A549 (cell line): ENCODE measurements at regions not wholly inside any gene's neighbourhood (a gene's known extent, or its start where the extent isn't known, plus 50 kb on each side); places are given as distances from the start of the nearest gene placed in this dataset.

Experiments used
- ATAC-seq, 2 experiments: fragments of 200-7000 bp in 1 of 2; fragments of >200 bp in 1 of 2; cut with Nextera tagmentation in 1 of 2; cut with Tn5 transposase in 1 of 2; 3 replicates each; pipeline versions ENCODE4 v1.8.0 to v1.9.1; 2018 to 2020; ENCODE audit warnings: mild to moderate bottlenecking in 1 of 2, moderate library complexity in 1 of 2
- CTCF ChIA-PET: fragments of 300-600 bp; sonication (Branson Sonifier 250); formaldehyde crosslinking; extraction: SDS; loops from one replicate; lab custom pipeline; 2021; ENCODE audit warnings: antibody characterized with exemption, inconsistent platforms; lab: Yijun Ruan, JAX
- POLR2A ChIA-PET: fragments of 350-600 bp; formaldehyde crosslinking; extraction: SDS; loops from one replicate; lab custom pipeline; 2021; ENCODE audit warnings: antibody characterized with exemption, inconsistent platforms; lab: Yijun Ruan, JAX
- DNase-seq, 2 experiments: peaks; one replicate each; pipeline versions ENCODE4 v3.0.0 to v3.0.0-alpha.2; 2011 to 2016; ENCODE audit warnings: low read depth in 1 of 2, low spot score in 1 of 2
- FAIRE-seq: peaks from 2 replicates; lab custom pipeline; 2011; peaks lifted over from hg19 to GRCh38; lab: Jason Lieb, UNC
- H3K27ac ChIP-seq, 2 experiments: fragments of >200 bp; sonication (Bioruptor Twin); formaldehyde crosslinking; 3 replicates each; pipeline ENCODE4 v1.5.1; 2016 to 2017
- H3K4me1 ChIP-seq: fragments of >200 bp; sonication (Bioruptor Twin); formaldehyde crosslinking; 3 replicates; pipeline ENCODE4 v1.6.1; 2016
- H3K4me2 ChIP-seq: fragments of >200 bp; sonication (Bioruptor Twin); formaldehyde crosslinking; 3 replicates; pipeline ENCODE4 v1.6.1; 2016
- H3K4me3 ChIP-seq: fragments of >200 bp; sonication (Bioruptor Twin); formaldehyde crosslinking; 3 replicates; pipeline ENCODE4 v1.5.1; 2016
- H3K9me3 ChIP-seq: fragments of >200 bp; sonication (Bioruptor Twin); formaldehyde crosslinking; 3 replicates; pipeline ENCODE4 v1.6.1; 2016
- FOSL2 ChIP-seq, 2 experiments: fragments of 450-650 bp in 1 of 2; fragments of >200 bp in 1 of 2; sonication (Bioruptor Twin) in 1 of 2; formaldehyde crosslinking; IDR thresholded peaks; 2 replicates each; pipeline versions ENCODE4 v1.5.0 to v1.6.1; 2016 to 2020; ENCODE audit warnings: mild to moderate bottlenecking in 1 of 2, moderate library complexity in 1 of 2
- HOXA7 ChIP-seq: fragments of 250-450 bp; sonication (Bioruptor Pico); IDR thresholded peaks from 2 replicates; pipeline ENCODE4 v1.5.0; 2020; ENCODE audit warnings: mild to moderate bottlenecking, moderate library complexity
- JUNB ChIP-seq: fragments of >200 bp; sonication (Bioruptor Twin); formaldehyde crosslinking; IDR thresholded peaks from 2 replicates; pipeline ENCODE4 v1.6.1; 2016
- MAZ ChIP-seq: fragments of 150-350 bp; IDR thresholded peaks from 2 replicates; pipeline ENCODE4 v1.6.1; 2014; ENCODE audit warnings: antibody characterized with exemption, low read depth, low read length, borderline replicate concordance
- NFE2L2 ChIP-seq: fragments of 150-350 bp; conservative IDR thresholded peaks from 2 replicates; pipeline ENCODE4 v1.6.1; 2014; ENCODE audit warnings: low read length
- NR3C1 ChIP-seq: fragments of >200 bp; sonication (Bioruptor Twin); formaldehyde crosslinking; IDR thresholded peaks from 3 replicates; pipeline ENCODE4 v1.6.1; 2017
- PHF8 ChIP-seq: fragments of 200-600 bp; sonication (generic); IDR thresholded peaks from 2 replicates; pipeline ENCODE4 v1.6.1; 2016; ENCODE audit warnings: low read depth, mild to moderate bottlenecking, antibody characterized with exemption, moderate library complexity, borderline replicate concordance
- RAD21 ChIP-seq, 2 experiments: fragments of >200 bp in 1 of 2; sonication (Bioruptor Twin) in 1 of 2; formaldehyde crosslinking in 1 of 2; IDR thresholded peaks in 1 of 2; conservative IDR thresholded peaks in 1 of 2; 2 replicates in 1 of 2; 3 replicates in 1 of 2; pipeline ENCODE4 v1.6.1; 2012 to 2018; ENCODE audit warnings: inconsistent platforms in 1 of 2
- RCOR1 ChIP-seq: fragments of 150-350 bp; IDR thresholded peaks from 2 replicates; pipeline ENCODE4 v1.6.1; 2014; ENCODE audit warnings: antibody characterized with exemption, low read length, low read depth
- RFX5 ChIP-seq: fragments of 450-650 bp; IDR thresholded peaks from 2 replicates; pipeline ENCODE4 v1.7.1; 2014; ENCODE audit warnings: antibody characterized with exemption, mild to moderate bottlenecking, moderate library complexity
- SMC3 ChIP-seq: fragments of >200 bp; sonication (Bioruptor Twin); formaldehyde crosslinking; IDR thresholded peaks from 3 replicates; pipeline ENCODE4 v1.6.1; 2018; ENCODE audit warnings: inconsistent platforms
- ZFP36 ChIP-seq: fragments of 450-650 bp; IDR thresholded peaks from 2 replicates; pipeline ENCODE4 v1.6.1; 2014; ENCODE audit warnings: borderline replicate concordance; ENCODE audit not compliant: partially characterized antibody
- ZNF302 ChIP-seq: fragments of 250-450 bp; sonication (Bioruptor Pico); IDR thresholded peaks from 2 replicates; pipeline ENCODE4 v1.9.0; 2021; ENCODE audit warnings: inconsistent platforms, mild to moderate bottlenecking, moderate library complexity
- WGBS: methylation state at CpG from one replicate; pipeline ENCODE4 v1.1.6; 2017; ENCODE audit errors: missing lambda C conversion rate; 5-methylcytosine and 5-hydroxymethylcytosine counted together
- TF ChIP-seq, protein P1 (sequence below): fragments of 250-450 bp; sonication (Bioruptor Pico); IDR thresholded peaks from 2 replicates; pipeline ENCODE4 v1.5.0; 2020; ENCODE audit warnings: low read depth, mild to moderate bottlenecking, moderate library complexity
- TF ChIP-seq, protein P2 (sequence below): fragments of 150-350 bp; IDR thresholded peaks from 2 replicates; pipeline ENCODE4 v1.6.1; 2014; ENCODE audit warnings: low read depth, mild to moderate bottlenecking, low read length
- TF ChIP-seq, protein P3 (sequence below): IDR thresholded peaks from 2 replicates; pipeline ENCODE4 v1.6.1; 2012
- TF ChIP-seq, protein P4 (sequence below): fragments of >200 bp; sonication (Bioruptor Twin); formaldehyde crosslinking; IDR thresholded peaks from 2 replicates; pipeline ENCODE4 v1.6.1; 2016
- TF ChIP-seq, protein P5 (sequence below): fragments of 450-650 bp; IDR thresholded peaks from 2 replicates; pipeline ENCODE4 v1.6.1; 2014; ENCODE audit warnings: antibody characterized with exemption
- TF ChIP-seq, protein P6 (sequence below): fragments of >200 bp; sonication (Bioruptor Twin); formaldehyde crosslinking; IDR thresholded peaks from 3 replicates; pipeline ENCODE4 v1.6.1; 2016
- TF ChIP-seq, protein P7 (sequence below): fragments of >200 bp; sonication (Bioruptor Twin); formaldehyde crosslinking; IDR thresholded peaks from 3 replicates; pipeline ENCODE4 v1.5.1; 2016

DNA sequence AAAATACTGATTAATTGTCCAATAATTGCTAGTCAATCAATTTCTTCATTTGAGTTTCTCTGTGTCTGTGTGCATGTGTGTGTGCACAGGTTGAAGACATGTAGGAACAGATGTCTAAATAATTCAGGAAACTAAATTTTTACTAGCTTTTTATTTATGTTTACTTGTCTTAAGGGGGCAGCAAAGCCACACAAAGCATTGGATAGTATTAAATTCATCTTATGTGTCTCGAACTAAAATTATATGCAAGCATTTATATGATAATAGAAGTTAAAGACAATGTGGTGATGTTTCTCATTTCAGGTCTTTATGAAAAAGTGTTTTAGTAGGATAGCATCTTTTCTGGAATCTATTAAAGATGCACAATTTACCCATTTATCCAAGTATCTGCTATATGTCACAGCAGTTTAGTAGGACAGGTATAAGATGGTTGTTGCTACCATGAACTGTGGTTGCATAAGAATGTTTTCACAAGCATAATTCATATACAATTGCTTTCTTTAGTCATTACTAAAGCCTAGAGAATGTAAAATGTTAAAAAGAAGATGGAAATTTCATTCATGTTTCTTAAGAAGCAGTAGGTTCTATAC is 784.6 kb upstream of the NUDT12 start:
- CTCF ChIA-PET: no interaction called here
- H3K4me1 ChIP-seq: no peaks in the 10 kb centered on the region
- FAIRE-seq: no peak

DNA sequence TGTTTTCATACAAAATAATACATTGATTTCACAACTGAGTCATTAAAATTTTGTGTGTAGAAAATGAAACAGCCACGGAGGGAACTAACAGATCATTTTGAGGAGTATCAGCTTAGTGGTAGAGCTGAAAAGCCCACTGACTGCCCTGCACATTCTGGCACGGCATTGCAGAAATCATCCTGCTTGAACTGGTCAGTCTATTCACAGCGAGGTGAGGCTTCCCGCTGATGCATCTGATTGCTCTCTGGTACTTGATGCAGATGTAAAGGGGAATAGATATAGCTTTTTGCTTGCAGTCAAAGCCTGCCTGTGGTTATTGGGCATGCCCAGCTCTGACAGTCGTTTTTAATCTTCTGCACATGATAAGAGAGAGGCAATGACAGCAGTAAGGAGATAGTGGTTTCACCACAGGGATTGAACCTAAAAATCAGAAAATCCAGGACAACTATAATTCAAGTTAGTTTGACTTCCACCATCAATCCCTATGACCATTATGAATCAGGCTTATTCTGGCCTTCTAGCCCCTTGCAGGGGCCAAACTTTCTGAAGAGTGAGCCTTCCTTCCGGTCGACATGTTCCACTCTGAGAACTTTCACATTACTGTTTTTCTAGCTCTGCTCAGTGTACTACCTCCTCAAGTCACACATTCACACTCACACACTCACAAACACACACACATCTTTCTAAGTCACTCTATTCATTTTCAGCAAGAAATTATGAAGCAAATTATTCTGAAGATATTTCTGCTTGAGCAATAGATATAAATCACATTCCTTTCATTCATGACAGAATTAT is 782.8 kb upstream of the NUDT12 start:
- POLR2A ChIA-PET: no interaction called here
- 38% methylated on average over 7 of the region's 7 CpGs for WGBS
- no peaks in the 10 kb centered on the region for H3K9me3 ChIP-seq
- FAIRE-seq: peak; percentile 18
- CTCF ChIA-PET: no interaction called here
- no peaks in the 10 kb centered on the region for H3K4me1 ChIP-seq
- no peak for DNase-seq
- ATAC-seq: peak in 1 of 2 experiments; percentile 57; a peak in 2 of 6 replicates
- no peak overlapping the region for H3K27ac ChIP-seq
- no peak overlapping the region for H3K4me3 ChIP-seq
- TF ChIP-seq NFE2L2: no peak
- TF ChIP-seq, protein P1, sequence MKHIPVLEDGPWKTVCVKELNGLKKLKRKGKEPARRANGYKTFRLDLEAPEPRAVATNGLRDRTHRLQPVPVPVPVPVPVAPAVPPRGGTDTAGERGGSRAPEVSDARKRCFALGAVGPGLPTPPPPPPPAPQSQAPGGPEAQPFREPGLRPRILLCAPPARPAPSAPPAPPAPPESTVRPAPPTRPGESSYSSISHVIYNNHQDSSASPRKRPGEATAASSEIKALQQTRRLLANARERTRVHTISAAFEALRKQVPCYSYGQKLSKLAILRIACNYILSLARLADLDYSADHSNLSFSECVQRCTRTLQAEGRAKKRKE (CRISPR knock-in tag): no peak
- no peak for TF ChIP-seq FOSL2 (IDR thresholded peaks at IDR 0.05)
- TF ChIP-seq FOSL2 (CRISPR knock-in tag; IDR thresholded peaks at IDR 0.05): no peak
- TF ChIP-seq PHF8: no peak
- TF ChIP-seq NR3C1: no peak
- TF ChIP-seq, protein P2, sequence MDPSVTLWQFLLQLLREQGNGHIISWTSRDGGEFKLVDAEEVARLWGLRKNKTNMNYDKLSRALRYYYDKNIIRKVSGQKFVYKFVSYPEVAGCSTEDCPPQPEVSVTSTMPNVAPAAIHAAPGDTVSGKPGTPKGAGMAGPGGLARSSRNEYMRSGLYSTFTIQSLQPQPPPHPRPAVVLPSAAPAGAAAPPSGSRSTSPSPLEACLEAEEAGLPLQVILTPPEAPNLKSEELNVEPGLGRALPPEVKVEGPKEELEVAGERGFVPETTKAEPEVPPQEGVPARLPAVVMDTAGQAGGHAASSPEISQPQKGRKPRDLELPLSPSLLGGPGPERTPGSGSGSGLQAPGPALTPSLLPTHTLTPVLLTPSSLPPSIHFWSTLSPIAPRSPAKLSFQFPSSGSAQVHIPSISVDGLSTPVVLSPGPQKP: no peak
- TF ChIP-seq MAZ: no peak
- no peak for TF ChIP-seq JUNB
- no peak for TF ChIP-seq ZFP36
- no peak for TF ChIP-seq ZNF302 (CRISPR knock-in tag)
- TF ChIP-seq, protein P3, sequence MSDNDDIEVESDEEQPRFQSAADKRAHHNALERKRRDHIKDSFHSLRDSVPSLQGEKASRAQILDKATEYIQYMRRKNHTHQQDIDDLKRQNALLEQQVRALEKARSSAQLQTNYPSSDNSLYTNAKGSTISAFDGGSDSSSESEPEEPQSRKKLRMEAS: no peak
- TF ChIP-seq, protein P4, sequence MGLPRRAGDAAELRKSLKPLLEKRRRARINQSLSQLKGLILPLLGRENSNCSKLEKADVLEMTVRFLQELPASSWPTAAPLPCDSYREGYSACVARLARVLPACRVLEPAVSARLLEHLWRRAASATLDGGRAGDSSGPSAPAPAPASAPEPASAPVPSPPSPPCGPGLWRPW: no peak
- TF ChIP-seq, protein P5, sequence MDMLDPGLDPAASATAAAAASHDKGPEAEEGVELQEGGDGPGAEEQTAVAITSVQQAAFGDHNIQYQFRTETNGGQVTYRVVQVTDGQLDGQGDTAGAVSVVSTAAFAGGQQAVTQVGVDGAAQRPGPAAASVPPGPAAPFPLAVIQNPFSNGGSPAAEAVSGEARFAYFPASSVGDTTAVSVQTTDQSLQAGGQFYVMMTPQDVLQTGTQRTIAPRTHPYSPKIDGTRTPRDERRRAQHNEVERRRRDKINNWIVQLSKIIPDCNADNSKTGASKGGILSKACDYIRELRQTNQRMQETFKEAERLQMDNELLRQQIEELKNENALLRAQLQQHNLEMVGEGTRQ: no peak
- TF ChIP-seq HOXA7 (CRISPR knock-in tag): no peak
- TF ChIP-seq, protein P6, sequence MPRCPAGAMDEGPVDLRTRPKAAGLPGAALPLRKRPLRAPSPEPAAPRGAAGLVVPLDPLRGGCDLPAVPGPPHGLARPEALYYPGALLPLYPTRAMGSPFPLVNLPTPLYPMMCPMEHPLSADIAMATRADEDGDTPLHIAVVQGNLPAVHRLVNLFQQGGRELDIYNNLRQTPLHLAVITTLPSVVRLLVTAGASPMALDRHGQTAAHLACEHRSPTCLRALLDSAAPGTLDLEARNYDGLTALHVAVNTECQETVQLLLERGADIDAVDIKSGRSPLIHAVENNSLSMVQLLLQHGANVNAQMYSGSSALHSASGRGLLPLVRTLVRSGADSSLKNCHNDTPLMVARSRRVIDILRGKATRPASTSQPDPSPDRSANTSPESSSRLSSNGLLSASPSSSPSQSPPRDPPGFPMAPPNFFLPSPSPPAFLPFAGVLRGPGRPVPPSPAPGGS: no peak
- peak overlapping the region; percentile 51 for H3K4me2 ChIP-seq

More for the DNA sequence above, 784.6 kb upstream of the NUDT12 start:
- POLR2A ChIA-PET: no interaction called here
- TF ChIP-seq RCOR1: no peak
- no peak for TF ChIP-seq RFX5
- TF ChIP-seq SMC3: 0 out of 3 replicates have a peak, but pooled peaks have one; percentile 15
- TF ChIP-seq RAD21 (conservative IDR thresholded peaks at IDR 0.05 in 1 of 2, IDR thresholded peaks at IDR 0.05 in 1 of 2): peak; percentile 42 to 46; a peak in 4 of 5 replicates
- TF ChIP-seq, protein P7, sequence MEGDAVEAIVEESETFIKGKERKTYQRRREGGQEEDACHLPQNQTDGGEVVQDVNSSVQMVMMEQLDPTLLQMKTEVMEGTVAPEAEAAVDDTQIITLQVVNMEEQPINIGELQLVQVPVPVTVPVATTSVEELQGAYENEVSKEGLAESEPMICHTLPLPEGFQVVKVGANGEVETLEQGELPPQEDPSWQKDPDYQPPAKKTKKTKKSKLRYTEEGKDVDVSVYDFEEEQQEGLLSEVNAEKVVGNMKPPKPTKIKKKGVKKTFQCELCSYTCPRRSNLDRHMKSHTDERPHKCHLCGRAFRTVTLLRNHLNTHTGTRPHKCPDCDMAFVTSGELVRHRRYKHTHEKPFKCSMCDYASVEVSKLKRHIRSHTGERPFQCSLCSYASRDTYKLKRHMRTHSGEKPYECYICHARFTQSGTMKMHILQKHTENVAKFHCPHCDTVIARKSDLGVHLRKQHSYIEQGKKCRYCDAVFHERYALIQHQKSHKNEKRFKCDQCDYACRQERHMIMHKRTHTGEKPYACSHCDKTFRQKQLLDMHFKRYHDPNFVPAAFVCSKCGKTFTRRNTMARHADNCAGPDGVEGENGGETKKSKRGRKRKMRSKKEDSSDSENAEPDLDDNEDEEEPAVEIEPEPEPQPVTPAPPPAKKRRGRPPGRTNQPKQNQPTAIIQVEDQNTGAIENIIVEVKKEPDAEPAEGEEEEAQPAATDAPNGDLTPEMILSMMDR: peak; percentile 29; the same call in 2 of the 3 replicates
- TF ChIP-seq HOXA7 (CRISPR knock-in tag): no peak
- Histone ChIP-seq H3K4me2 (no peak overlapping the region), H3K27ac (no peak overlapping the region), H3K4me3 (no peak overlapping the region), H3K9me3 (no peaks in the 10 kb centered on the region)
- ATAC-seq: no peak
- 7% methylated on average over 1 of the region's 1 CpG for WGBS
- peak in 1 of 2 experiments; percentile 39 for DNase-seq
